ENCODE measurements at regions not wholly inside any gene's neighbourhood (a gene's known extent, or its start where the extent isn't known, plus 50 kb on each side); places are given as distances from the start of the nearest gene placed in this dataset.

GRCh38 chr2:49241991-49242390 is 87.7 kb upstream of the FSHR start:
- no peak for DNase-seq

DNA sequence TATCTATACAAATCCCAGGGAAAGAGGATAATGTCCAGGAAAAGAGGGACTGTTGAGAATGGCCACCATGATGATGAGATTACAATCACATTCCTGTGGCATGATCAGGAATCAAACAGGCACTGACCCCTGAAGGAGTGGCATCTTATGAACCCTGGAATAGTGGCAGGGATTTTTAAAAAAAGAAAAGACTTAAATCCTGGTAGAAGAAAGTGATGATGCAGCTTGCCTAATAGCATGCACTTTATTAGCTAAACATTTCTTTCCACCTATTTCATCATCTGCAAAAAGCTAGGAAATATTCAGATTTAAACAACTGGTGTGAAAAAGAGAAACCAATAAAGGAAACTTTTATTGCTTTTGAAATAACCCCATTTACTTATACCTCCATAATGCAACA is 87.2 kb upstream of the FSHR start:
- no peak for DNase-seq

DNA sequence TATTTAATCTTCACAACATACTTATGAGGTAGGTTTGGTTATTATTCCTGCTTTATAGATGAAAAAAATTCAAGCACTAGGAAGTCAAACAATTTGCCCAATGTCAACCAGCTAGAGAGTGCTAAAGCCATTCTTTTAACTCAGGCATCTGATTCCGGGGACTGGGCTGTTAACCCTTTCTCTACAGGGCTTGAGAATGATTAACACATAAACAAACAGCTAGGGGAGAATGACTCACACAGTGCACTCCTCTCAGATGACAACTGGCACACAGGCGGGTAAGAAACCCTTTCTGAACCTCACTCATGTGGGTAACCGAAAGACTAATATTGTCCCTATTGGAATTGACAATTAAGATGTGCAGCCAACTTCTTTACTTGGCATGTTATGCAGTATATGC is 86.3 kb upstream of the FSHR start:
- no peak for DNase-seq

GRCh38 chr2:49238604-49238960 is 84.3 kb upstream of the FSHR start:
- DNase-seq = no peak

- DNase-seq = no peak
These were observed 83.7 kb upstream of the FSHR start for GRCh38 chr2:49237867-49238603.

GRCh38 chr2:49236316-49236715 is 82.0 kb upstream of the FSHR start:
- DNase-seq = peak; percentile 51 to 77

- no peak for DNase-seq
These were observed 72.0 kb upstream of the FSHR start for GRCh38 chr2:49226360-49226759.

GRCh38 chr2:49225126-49225525 is 70.8 kb upstream of the FSHR start:
- DNase-seq = no peak

DNA sequence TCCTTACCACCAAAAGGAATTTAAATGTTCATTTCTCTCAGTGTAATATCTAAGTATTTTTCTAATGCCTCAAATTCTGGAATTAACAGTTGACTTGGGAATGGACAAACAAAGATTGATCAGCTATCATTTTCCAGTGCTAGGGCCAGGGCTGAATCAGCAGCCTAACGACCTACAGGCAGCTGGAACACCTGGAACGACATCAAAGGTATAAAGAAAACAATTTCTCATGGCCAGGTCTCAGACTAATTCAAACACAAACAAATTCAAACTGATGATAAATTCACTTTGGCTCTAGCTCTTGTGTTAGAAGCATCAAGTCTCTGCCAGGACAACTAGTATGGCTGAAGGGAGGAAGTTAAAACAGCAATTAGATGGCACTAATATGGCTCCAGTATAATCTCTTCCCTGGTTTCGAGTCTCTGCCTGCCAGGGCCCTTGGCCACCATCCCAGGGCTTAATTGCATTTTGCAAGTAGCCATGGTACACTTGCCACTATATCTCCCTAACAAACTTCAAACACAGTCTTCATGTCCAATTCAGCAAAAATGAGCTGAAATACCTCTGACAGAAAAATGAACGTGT is 70.2 kb upstream of the FSHR start:
- DNase-seq = no peak

- DNase-seq = no peak
These were observed 68.7 kb upstream of the FSHR start for GRCh38 chr2:49222975-49223528.

DNA sequence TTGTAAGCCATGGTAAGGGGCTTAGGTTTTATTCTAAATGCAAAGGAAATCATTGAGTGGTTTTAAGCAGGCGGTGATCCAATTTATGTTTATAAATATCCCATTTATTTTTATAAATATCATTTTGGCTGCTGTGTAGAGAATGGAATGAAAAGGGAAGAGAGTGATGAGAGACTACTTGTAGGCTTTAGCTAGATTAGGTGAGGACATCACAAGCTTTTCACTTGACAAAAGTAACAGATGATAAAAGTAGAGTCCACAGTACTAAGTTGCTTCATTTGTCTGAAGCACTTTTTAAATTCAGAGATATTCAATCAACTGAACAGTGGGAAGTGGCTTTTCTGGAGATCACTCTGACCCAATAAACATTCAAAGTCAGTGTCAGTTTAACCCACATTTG is 65.4 kb upstream of the FSHR start:
- DNase-seq = no peak

DNA sequence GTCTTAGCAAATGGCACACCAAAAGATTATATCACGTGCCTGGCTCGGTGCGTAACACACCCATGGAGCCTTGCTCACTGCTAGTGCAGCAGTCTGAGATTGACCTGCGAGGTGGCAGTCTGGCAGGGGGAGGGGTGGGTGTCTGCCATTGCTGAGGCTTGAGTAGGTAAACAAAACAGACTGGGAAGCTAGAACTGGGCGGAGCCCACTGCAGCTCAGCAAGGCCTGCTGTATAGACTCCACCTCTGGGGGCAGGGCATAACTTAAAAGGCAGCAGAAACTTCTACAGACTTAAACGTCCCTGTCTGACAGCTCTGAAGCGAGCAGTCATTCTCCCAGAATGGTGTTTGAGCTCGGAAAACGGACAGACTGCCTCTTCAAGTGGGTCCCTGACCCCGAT is 55.9 kb upstream of the FSHR start:
- DNase-seq = no peak

- DNase-seq = no peak
These were observed 52.9 kb upstream of the FSHR start for GRCh38 chr2:49207204-49207603.
